ENCODE measurements at regions not wholly inside any gene's neighbourhood (a gene's known extent, or its start where the extent isn't known, plus 50 kb on each side); places are given as distances from the start of the nearest gene placed in this dataset.

- no peak for TF ChIP-seq ZNF592 (IDR thresholded peaks at IDR 0.05)
- TF ChIP-seq ZBTB49 (CRISPR knock-in tag; IDR thresholded peaks at IDR 0.05; ENCODE audit: borderline replicate concordance), result no peak
- no peak for TF ChIP-seq ESRRA (IDR thresholded peaks at IDR 0.05; ENCODE audit: borderline replicate concordance, low read depth)
- TF ChIP-seq IRF2 (CRISPR knock-in tag; IDR thresholded peaks at IDR 0.05), result no peak
- no peak for TF ChIP-seq RBM15 (IDR thresholded peaks at IDR 0.05; ENCODE audit: insufficient read depth, low read length)
- no peak for TF ChIP-seq MYC (IDR thresholded peaks at IDR 0.05; ENCODE audit: low read depth, low read length)
- no peak for TF ChIP-seq MYC (CRISPR knock-in tag; IDR thresholded peaks at IDR 0.05; ENCODE audit: borderline replicate concordance, low read depth)
- TF ChIP-seq DMBX1 (CRISPR knock-in tag; IDR thresholded peaks at IDR 0.05; ENCODE audit: borderline replicate concordance), result no peak
- TF ChIP-seq FOSL1 (tag; conservative IDR thresholded peaks at IDR 0.05), result no peak
- no peak for TF ChIP-seq ZNF507 (tag; conservative IDR thresholded peaks at IDR 0.05)
- TF ChIP-seq ZNF695 (CRISPR knock-in tag; IDR thresholded peaks at IDR 0.05), result no peak
- no peak for TF ChIP-seq SMARCC2 (IDR thresholded peaks at IDR 0.05; ENCODE audit: low read depth)
These were observed 117.6 kb upstream of the ANKRD30BL start (continued) for GRCh38 chr2:132279344-132279743.
